Thyroid gland (tissue), 4 donors: ENCODE measurements at regions not wholly inside any gene's neighbourhood (a gene's known extent, or its start where the extent isn't known, plus 50 kb on each side); places are given as distances from the start of the nearest gene placed in this dataset.

ENCODE experiments used
- DNase-seq, 2 donors: peaks; one replicate each; pipeline ENCODE4 v3.0.0-alpha.2; 2019
- H3K27ac ChIP-seq, 3 donors: fragments of 200-600 bp; sonication (generic); 1 replicate in 2 of 3; 2 replicates in 1 of 3; pipeline ENCODE4 v1.5.1; 2016 to 2019; ENCODE audit warnings: mild to moderate bottlenecking in 1 of 3, moderate library complexity in 1 of 3
- H3K27me3 ChIP-seq: fragments of 200-600 bp; sonication (generic); one replicate; pipeline ENCODE4 v1.5.1; 2019
- H3K36me3 ChIP-seq, 2 donors: fragments of 200-600 bp; sonication (generic); one replicate each; pipeline ENCODE4 v1.5.1; 2016 to 2019
- H3K4me1 ChIP-seq, 2 donors: fragments of 200-600 bp; sonication (generic); one replicate each; pipeline ENCODE4 v1.5.1; 2017 to 2019
- H3K4me3 ChIP-seq, 3 donors: fragments of 200-600 bp; sonication (generic); replicated peaks in 1 of 3; 1 replicate in 2 of 3; 2 replicates in 1 of 3; pipeline ENCODE4 v1.5.1; 2016; ENCODE audit warnings: mild to moderate bottlenecking in 1 of 3
- H3K9me3 ChIP-seq: fragments of 200-600 bp; sonication (generic); one replicate; pipeline ENCODE4 v1.5.1; 2017
- POLR2A ChIP-seq, 2 donors: fragments of 450-650 bp; IDR thresholded peaks; one replicate each; pipeline ENCODE4 v1.6.1; 2017; ENCODE audit warnings: antibody characterized with exemption in 2 of 2, mild to moderate bottlenecking in 2 of 2, moderate library complexity in 1 of 2
- WGBS, 2 donors: methylation state at CpG; one replicate each; pipeline ENCODE4 v1.1.5; 2017; 5-methylcytosine and 5-hydroxymethylcytosine counted together
- intact Hi-C: fragments of 100-400 bp; cut with DNase I; formaldehyde crosslinking; loops from one replicate; pipeline ENCODE4 v1.15.1; 2023
- TF ChIP-seq, protein P1 (sequence below), 6 experiments: fragments of 200-600 bp in 3 of 6; fragments of 450-650 bp in 3 of 6; sonication (generic) in 3 of 6; IDR thresholded peaks; one replicate each; pipeline ENCODE4 v1.5.1; 2016 to 2019; ENCODE audit warnings: antibody characterized with exemption in 6 of 6, mild to moderate bottlenecking in 2 of 6, inconsistent platforms in 1 of 6, moderate library complexity in 1 of 6

DNA sequence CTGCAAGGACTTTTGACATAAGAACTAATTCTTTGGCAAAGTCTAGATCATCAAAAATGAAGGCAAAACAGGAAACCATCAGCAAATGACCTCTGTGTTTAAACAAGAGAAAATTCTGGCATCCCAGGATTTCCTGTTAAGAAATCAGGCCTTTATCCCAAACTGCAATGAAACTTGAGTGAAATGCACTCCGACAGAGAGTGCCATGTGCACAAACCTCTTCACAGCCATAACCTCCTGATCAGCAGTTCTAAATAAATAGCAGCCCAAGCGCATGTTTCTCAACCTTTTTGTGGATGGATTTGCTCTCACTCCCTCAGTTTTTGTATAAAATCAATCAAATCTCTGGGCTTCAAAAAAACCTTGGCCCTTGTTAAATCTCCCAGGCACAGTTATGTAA, 107.7 kb upstream of the EEPD1 start:
- Histone ChIP-seq H3K9me3 (no peaks in the 10 kb centered on the region), H3K36me3 (no peaks in the 10 kb centered on the region), H3K4me3 (no peak overlapping the region), H3K27ac (no peak overlapping the region), H3K27me3 (no peaks in the 10 kb centered on the region), H3K4me1 (peaks cover 0 to 15% of the 10 kb centered on the region in 2 donors)
- no peak for DNase-seq
- intact Hi-C loops = no loop called here
- TF ChIP-seq, protein P1, sequence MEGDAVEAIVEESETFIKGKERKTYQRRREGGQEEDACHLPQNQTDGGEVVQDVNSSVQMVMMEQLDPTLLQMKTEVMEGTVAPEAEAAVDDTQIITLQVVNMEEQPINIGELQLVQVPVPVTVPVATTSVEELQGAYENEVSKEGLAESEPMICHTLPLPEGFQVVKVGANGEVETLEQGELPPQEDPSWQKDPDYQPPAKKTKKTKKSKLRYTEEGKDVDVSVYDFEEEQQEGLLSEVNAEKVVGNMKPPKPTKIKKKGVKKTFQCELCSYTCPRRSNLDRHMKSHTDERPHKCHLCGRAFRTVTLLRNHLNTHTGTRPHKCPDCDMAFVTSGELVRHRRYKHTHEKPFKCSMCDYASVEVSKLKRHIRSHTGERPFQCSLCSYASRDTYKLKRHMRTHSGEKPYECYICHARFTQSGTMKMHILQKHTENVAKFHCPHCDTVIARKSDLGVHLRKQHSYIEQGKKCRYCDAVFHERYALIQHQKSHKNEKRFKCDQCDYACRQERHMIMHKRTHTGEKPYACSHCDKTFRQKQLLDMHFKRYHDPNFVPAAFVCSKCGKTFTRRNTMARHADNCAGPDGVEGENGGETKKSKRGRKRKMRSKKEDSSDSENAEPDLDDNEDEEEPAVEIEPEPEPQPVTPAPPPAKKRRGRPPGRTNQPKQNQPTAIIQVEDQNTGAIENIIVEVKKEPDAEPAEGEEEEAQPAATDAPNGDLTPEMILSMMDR (IDR thresholded peaks at IDR 0.05) = no peak
- no peak for TF ChIP-seq POLR2A (IDR thresholded peaks at IDR 0.05)
- 53 to 69% methylated on average over 2 of the region's 2 CpGs for WGBS, 2 donors

- 67 to 84% methylated on average over 3 of the region's 3 CpGs for WGBS, 2 donors
- peaks cover 0 to 15% of the 10 kb centered on the region in 2 donors for H3K4me1 ChIP-seq
- H3K4me3 ChIP-seq = no peak overlapping the region
- no peaks in the 10 kb centered on the region for H3K9me3 ChIP-seq
- H3K27ac ChIP-seq = peak overlapping the region in 2 of 3 donors; percentile 11 to 49
- H3K27me3 ChIP-seq = no peaks in the 10 kb centered on the region
- TF ChIP-seq POLR2A (IDR thresholded peaks at IDR 0.05) = no peak
- TF ChIP-seq, protein P1 (IDR thresholded peaks at IDR 0.05) = no peak
- intact Hi-C loops = no loop called here
- no peak for DNase-seq
- no peaks in the 10 kb centered on the region for H3K36me3 ChIP-seq
Observed at GRCh38 chr7:36045830-36046341, 107.2 kb upstream of the EEPD1 start.

DNA sequence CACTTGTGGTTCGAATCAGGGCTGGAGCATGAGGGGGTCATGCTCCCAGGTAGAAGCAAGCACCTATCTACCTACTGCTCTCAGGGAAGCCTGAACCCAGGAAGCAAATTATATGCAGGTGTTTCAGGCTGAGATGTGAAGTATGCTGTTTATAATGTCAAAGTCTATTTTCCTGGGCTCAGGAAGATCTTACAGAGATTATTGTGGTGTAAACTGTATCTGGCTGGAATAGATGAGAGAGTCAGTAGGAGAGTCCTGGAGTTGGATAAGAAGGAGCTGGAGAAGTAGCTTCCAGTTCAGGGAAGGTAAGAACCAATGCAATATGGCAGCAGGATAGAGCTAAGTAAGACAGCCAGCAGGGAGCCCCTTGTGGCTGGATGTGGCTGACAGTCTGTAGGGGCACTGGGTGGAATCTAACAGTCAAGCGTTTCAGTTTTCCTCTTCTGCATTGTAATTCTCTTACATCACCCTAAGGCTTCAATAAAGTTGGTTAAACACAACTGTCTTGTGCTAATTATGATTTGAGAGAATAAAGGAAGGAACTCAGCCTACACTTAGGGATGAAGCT, 105.9 kb upstream of the EEPD1 start:
- DNase-seq = no peak
- Histone ChIP-seq H3K27me3 (no peaks in the 10 kb centered on the region), H3K4me1 (peaks cover 0 to 15% of the 10 kb centered on the region in 2 donors), H3K9me3 (no peaks in the 10 kb centered on the region), H3K4me3 (no peak overlapping the region), H3K27ac (peak overlapping the region in 1 of 3 donors; percentile 26), H3K36me3 (no peaks in the 10 kb centered on the region)
- TF ChIP-seq, protein P1 (IDR thresholded peaks at IDR 0.05) = no peak
- no peak for TF ChIP-seq POLR2A (IDR thresholded peaks at IDR 0.05)
- intact Hi-C loops = no loop called here
- WGBS, 2 donors = 83 to 92% methylated on average over 2 of the region's 2 CpGs

DNA sequence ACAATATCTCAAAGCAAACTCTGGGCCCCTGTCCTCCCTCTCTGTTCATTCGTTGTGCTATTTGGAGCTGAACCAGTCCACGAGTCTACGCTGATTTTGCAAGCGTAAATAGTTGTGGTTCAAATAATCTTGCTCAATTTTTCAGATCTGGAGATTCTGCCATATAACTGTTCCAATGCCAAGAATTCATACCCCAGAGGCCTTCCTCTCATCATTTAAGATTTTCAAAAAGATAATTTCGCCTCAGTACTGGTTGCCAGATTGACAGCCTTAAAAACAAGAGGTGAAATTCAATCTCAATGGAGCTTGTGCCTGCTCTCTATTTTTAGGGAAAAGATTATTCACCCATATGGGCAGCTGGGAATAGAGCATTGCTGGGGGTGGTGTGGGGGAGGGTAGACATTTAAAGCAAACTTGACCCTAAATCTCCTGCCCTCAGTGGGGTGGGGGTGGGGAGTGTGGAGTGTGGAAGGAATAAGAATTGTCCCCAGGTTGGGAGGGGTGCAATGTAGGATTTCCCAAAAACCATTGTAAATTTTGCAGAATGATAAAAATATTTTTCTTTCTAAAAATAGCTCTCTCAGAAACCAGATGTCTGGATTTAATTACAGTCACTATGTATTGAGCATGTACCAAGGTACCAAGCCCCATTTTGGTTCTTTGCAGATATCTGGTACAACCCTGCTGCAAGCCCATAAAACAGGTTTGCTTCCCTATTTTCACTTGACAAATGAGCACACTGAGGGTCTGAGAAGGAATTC, 104.7 kb upstream of the EEPD1 start:
- TF ChIP-seq POLR2A (IDR thresholded peaks at IDR 0.05) = no peak
- TF ChIP-seq, protein P1 (IDR thresholded peaks at IDR 0.05) = no peak
- no peak overlapping the region for H3K4me3 ChIP-seq
- no peaks in the 10 kb centered on the region for H3K36me3 ChIP-seq
- no peaks in the 10 kb centered on the region for H3K27me3 ChIP-seq
- DNase-seq = no peak
- 76 to 78% methylated on average over 5 of the region's 5 CpGs for WGBS, 2 donors
- no peaks in the 10 kb centered on the region for H3K9me3 ChIP-seq
- no peak overlapping the region for H3K27ac ChIP-seq
- H3K4me1 ChIP-seq = peaks cover 0 to 15% of the 10 kb centered on the region in 2 donors
- intact Hi-C loops = no loop called here

GRCh38 chr7:36048902-36049240, 104.2 kb upstream of the EEPD1 start:
- H3K4me1 ChIP-seq = peaks cover 0 to 15% of the 10 kb centered on the region in 2 donors
- no peak for DNase-seq
- TF ChIP-seq, protein P1 (IDR thresholded peaks at IDR 0.05) = no peak
- TF ChIP-seq POLR2A (IDR thresholded peaks at IDR 0.05) = no peak
- no peak overlapping the region for H3K27ac ChIP-seq
- no peaks in the 10 kb centered on the region for H3K27me3 ChIP-seq
- no peaks in the 10 kb centered on the region for H3K9me3 ChIP-seq
- H3K4me3 ChIP-seq = no peak overlapping the region
- 63 to 88% methylated on average over 2 of the region's 2 CpGs for WGBS, 2 donors
- intact Hi-C loops = no loop called here
- H3K36me3 ChIP-seq = no peaks in the 10 kb centered on the region
